ENCODE measurements at regions not wholly inside any gene's neighbourhood (a gene's known extent, or its start where the extent isn't known, plus 50 kb on each side); places are given as distances from the start of the nearest gene placed in this dataset.

- H2AK5ac ChIP-seq (ENCODE audit: insufficient read length, low read length): no peak overlapping the region
- H3K9me3 ChIP-seq (ENCODE audit: control insufficient read depth, low read depth, low read length): no peaks in the 10 kb centered on the region
- no peak for DNase-seq
- H3K23ac ChIP-seq (ENCODE audit: insufficient read length, low read depth, low read length): no peak overlapping the region
- no peak overlapping the region for H3K27ac ChIP-seq (ENCODE audit: insufficient read length, low read depth, low read length)
- no peaks in the 10 kb centered on the region for H3K27me3 ChIP-seq (ENCODE audit: insufficient read depth, low read length)
- no peak overlapping the region for H3K27ac Mint-ChIP-seq
- H2BK20ac ChIP-seq (ENCODE audit: low read depth, low read length, poor library complexity, severe bottlenecking): no peak overlapping the region
- H4K8ac ChIP-seq (replicated peaks; ENCODE audit: insufficient read length, low read depth, low read length): no peak overlapping the region
- no peak overlapping the region for H3T11ph ChIP-seq (ENCODE audit: low read length)
- H3K36me3 Mint-ChIP-seq (ENCODE audit: insufficient read depth in 1 of 3, low read depth in 3 of 3): no peaks in the 10 kb centered on the region
- H2BK5ac ChIP-seq (ENCODE audit: insufficient read length, low read length): no peak overlapping the region
- H3K56ac ChIP-seq (ENCODE audit: insufficient read length, low read depth, low read length): no peak overlapping the region
- no peak overlapping the region for H3K4ac ChIP-seq (ENCODE audit: low read depth, low read length)
- H3K79me2 ChIP-seq (ENCODE audit: insufficient read depth, low read length): no peaks in the 10 kb centered on the region
- no peak for TF ChIP-seq CTCF (conservative IDR thresholded peaks at IDR 0.05)
- no peak overlapping the region for H2BK15ac ChIP-seq (ENCODE audit: low read depth, low read length)
- peaks cover 2% of the 10 kb centered on the region; the same call in 1 of the 2 replicates for H3K27me3 Mint-ChIP-seq (ENCODE audit: low read depth)
- peaks cover 0 to 5% of the 10 kb centered on the region in 2 experiments; a peak in 1 of 4 replicates for H3K4me1 Mint-ChIP-seq
- WGBS (ENCODE audit: extremely low coverage, insufficient read length, low lambda C conversion rate): no CpG with 5 or more reads among the region's 5 CpGs
- no peaks in the 10 kb centered on the region for H3K23me2 ChIP-seq (ENCODE audit: insufficient read length, low read depth, low read length, poor library complexity, severe bottlenecking)
- H3K9me3 Mint-ChIP-seq: no peaks in the 10 kb centered on the region
- no peak overlapping the region for H3K4me2 ChIP-seq (ENCODE audit: insufficient read depth, insufficient read length, low read length)
- no peaks in the 10 kb centered on the region for H4K20me1 ChIP-seq (ENCODE audit: control insufficient read depth, insufficient read depth, insufficient read length)
- no peaks in the 10 kb centered on the region for H3K4me1 ChIP-seq (ENCODE audit: insufficient read depth, low read length)
- no peak overlapping the region for H2AFZ ChIP-seq (ENCODE audit: low read length)
- no peaks in the 10 kb centered on the region for H3K79me1 ChIP-seq (ENCODE audit: insufficient read depth, low read depth, low read length, poor library complexity, severe bottlenecking)
- H4K5ac ChIP-seq (ENCODE audit: insufficient read length, low read depth, low read length): no peak overlapping the region
- no peak overlapping the region for H3K9ac ChIP-seq (ENCODE audit: extremely low read depth, insufficient read length, low read length)
- no peak overlapping the region for H3K4me3 Mint-ChIP-seq
- H3K18ac ChIP-seq (ENCODE audit: insufficient read length, low read depth, low read length): no peak overlapping the region
- H4K91ac ChIP-seq (ENCODE audit: insufficient read length, low read depth, low read length): no peak overlapping the region
- no peak overlapping the region for H3K14ac ChIP-seq (ENCODE audit: insufficient read depth, low read length)
- H2BK120ac ChIP-seq (ENCODE audit: low read depth, low read length, poor library complexity, severe bottlenecking): no peak overlapping the region
- no peak overlapping the region for H2BK12ac ChIP-seq (ENCODE audit: insufficient read length, low read depth, low read length)
Measured at GRCh38 chr15:57849317-57849716, 142.8 kb downstream of the POLR2M start.
